Lower lobe of right lung (tissue), 2 donors: ENCODE measurements at regions not wholly inside any gene's neighbourhood (a gene's known extent, or its start where the extent isn't known, plus 50 kb on each side); places are given as distances from the start of the nearest gene placed in this dataset.

Source experiments
- ATAC-seq, 2 donors: fragments of 200-7000 bp; cut with Tn5 transposase; one replicate each; pipeline ENCODE4 v1.9.1; 2020 to 2022; ENCODE audit warnings: mild to moderate bottlenecking in 2 of 2, moderate library complexity in 2 of 2
- DNase-seq: peaks from one replicate; pipeline ENCODE4 v3.0.0-alpha.2; 2020
- H3K27ac ChIP-seq: fragments of 200-600 bp; one replicate; pipeline ENCODE4 v1.8.0; 2022
- H3K27me3 ChIP-seq: fragments of 200-600 bp; one replicate; pipeline ENCODE4 v1.8.0; 2022; ENCODE audit warnings: low read depth
- H3K36me3 ChIP-seq: fragments of 200-600 bp; one replicate; pipeline ENCODE4 v1.8.0; 2022; ENCODE audit warnings: mild to moderate bottlenecking
- H3K4me1 ChIP-seq: fragments of 200-600 bp; one replicate; pipeline ENCODE4 v1.8.0; 2022
- H3K4me3 ChIP-seq: fragments of 200-600 bp; one replicate; pipeline ENCODE4 v1.8.0; 2022; ENCODE audit warnings: mild to moderate bottlenecking
- H3K9me3 ChIP-seq: fragments of 200-600 bp; one replicate; pipeline ENCODE4 v1.8.0; 2022
- intact Hi-C: fragments of 100-400 bp; cut with DNase I; formaldehyde crosslinking; loops from one replicate; pipeline ENCODE4 v1.11.0; 2022
- TF ChIP-seq, protein P1 (sequence below): fragments of 200-600 bp; IDR thresholded peaks from one replicate; pipeline ENCODE4 v1.8.0; 2022; ENCODE audit warnings: antibody characterized with exemption, mild to moderate bottlenecking
- donor health status: DM: no; HTN: yes; CAD: no; lungs with severe emphysema.

DNA sequence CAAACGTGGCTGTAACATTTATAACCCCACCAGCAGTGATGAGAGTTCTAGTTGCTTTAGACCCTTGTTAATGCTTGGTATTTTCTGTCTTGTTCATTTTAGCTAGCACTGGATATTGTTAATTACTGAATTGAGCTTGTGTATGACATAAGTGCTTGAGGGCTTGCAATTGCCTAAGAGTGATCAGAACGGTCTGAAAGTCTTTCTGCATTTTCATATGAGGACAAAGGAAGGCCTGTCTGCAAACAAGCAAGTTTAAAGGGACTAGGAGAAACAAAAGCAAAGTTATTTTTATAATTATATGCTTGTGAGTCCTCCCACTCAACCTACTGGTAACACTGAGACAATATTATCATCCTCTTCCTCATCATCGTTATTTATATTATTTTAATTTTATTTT lies 305.5 kb upstream of the DUSP10 start:
- H3K4me3 ChIP-seq = no peak overlapping the region
- intact Hi-C loops = no loop called here
- H3K9me3 ChIP-seq = no peaks in the 10 kb centered on the region
- H3K4me1 ChIP-seq = no peaks in the 10 kb centered on the region
- H3K27me3 ChIP-seq = no peaks in the 10 kb centered on the region
- TF ChIP-seq, protein P1, sequence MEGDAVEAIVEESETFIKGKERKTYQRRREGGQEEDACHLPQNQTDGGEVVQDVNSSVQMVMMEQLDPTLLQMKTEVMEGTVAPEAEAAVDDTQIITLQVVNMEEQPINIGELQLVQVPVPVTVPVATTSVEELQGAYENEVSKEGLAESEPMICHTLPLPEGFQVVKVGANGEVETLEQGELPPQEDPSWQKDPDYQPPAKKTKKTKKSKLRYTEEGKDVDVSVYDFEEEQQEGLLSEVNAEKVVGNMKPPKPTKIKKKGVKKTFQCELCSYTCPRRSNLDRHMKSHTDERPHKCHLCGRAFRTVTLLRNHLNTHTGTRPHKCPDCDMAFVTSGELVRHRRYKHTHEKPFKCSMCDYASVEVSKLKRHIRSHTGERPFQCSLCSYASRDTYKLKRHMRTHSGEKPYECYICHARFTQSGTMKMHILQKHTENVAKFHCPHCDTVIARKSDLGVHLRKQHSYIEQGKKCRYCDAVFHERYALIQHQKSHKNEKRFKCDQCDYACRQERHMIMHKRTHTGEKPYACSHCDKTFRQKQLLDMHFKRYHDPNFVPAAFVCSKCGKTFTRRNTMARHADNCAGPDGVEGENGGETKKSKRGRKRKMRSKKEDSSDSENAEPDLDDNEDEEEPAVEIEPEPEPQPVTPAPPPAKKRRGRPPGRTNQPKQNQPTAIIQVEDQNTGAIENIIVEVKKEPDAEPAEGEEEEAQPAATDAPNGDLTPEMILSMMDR = no peak
- H3K36me3 ChIP-seq = no peaks in the 10 kb centered on the region
- DNase-seq = no peak
- no peak overlapping the region for H3K27ac ChIP-seq
- ATAC-seq = no peak

DNA sequence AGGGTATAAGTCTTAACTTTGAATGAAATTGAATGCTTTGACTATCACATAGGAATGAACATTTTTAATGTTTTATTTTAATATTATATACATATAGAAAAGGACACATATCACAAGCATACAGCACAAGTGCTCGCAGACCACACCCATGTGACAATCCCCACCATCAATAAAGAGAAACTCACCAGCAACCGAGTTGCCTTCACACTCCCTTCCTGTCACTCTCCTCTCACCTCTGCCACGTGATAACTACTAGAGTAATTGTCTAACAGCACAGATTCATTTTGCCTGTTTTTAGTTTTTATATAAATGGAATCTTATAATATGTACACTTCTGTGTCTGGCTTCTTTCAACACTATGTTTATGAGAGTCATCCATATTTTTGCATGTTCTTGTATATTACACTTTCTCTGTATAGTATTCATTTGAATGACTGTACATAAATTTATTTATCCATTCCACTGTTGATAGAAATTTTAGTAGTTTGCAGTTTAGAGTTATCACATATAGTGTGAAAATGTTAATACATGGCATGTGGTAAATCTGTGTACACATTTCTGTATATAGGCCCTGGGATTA lies 304.9 kb upstream of the DUSP10 start:
- no peak overlapping the region for H3K27ac ChIP-seq
- TF ChIP-seq, protein P1 = no peak
- no peaks in the 10 kb centered on the region for H3K36me3 ChIP-seq
- no peak for ATAC-seq
- no peak overlapping the region for H3K4me3 ChIP-seq
- H3K27me3 ChIP-seq = no peaks in the 10 kb centered on the region
- intact Hi-C loops = no loop called here
- H3K9me3 ChIP-seq = no peaks in the 10 kb centered on the region
- no peaks in the 10 kb centered on the region for H3K4me1 ChIP-seq
- no peak for DNase-seq

- DNase-seq = no peak
- no peaks in the 10 kb centered on the region for H3K36me3 ChIP-seq
- TF ChIP-seq, protein P1 = no peak
- no peak overlapping the region for H3K27ac ChIP-seq
- no peaks in the 10 kb centered on the region for H3K9me3 ChIP-seq
- no peaks in the 10 kb centered on the region for H3K4me1 ChIP-seq
- ATAC-seq = no peak
- H3K4me3 ChIP-seq = no peak overlapping the region
- H3K27me3 ChIP-seq = no peaks in the 10 kb centered on the region
- intact Hi-C loops = no loop called here
Observed at GRCh38 chr1:222045786-222046185, 303.9 kb upstream of the DUSP10 start.

DNA sequence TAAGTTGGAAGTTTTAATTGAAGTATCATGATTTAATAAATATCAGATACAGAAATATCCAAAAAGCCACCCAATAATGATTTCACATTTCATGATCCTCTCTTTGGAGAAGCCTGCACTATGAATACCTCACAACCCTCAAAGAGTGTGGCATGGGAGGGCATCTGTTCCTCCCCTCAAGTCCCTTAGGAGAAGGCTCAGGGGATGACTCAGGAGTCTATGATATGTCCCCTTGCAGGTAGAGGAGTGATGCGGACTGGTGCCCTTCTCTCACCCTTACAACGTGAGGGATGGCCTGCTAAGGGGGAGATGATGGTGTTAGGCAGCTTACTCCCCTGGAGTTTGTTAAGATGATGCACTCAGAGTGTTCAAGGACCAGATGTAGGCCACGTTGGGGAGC lies 303.3 kb upstream of the DUSP10 start:
- TF ChIP-seq, protein P1 = no peak
- no peaks in the 10 kb centered on the region for H3K9me3 ChIP-seq
- intact Hi-C loops = no loop called here
- no peaks in the 10 kb centered on the region for H3K36me3 ChIP-seq
- H3K4me1 ChIP-seq = no peaks in the 10 kb centered on the region
- no peak for ATAC-seq
- DNase-seq = no peak
- no peaks in the 10 kb centered on the region for H3K27me3 ChIP-seq
- no peak overlapping the region for H3K4me3 ChIP-seq
- no peak overlapping the region for H3K27ac ChIP-seq

DNA sequence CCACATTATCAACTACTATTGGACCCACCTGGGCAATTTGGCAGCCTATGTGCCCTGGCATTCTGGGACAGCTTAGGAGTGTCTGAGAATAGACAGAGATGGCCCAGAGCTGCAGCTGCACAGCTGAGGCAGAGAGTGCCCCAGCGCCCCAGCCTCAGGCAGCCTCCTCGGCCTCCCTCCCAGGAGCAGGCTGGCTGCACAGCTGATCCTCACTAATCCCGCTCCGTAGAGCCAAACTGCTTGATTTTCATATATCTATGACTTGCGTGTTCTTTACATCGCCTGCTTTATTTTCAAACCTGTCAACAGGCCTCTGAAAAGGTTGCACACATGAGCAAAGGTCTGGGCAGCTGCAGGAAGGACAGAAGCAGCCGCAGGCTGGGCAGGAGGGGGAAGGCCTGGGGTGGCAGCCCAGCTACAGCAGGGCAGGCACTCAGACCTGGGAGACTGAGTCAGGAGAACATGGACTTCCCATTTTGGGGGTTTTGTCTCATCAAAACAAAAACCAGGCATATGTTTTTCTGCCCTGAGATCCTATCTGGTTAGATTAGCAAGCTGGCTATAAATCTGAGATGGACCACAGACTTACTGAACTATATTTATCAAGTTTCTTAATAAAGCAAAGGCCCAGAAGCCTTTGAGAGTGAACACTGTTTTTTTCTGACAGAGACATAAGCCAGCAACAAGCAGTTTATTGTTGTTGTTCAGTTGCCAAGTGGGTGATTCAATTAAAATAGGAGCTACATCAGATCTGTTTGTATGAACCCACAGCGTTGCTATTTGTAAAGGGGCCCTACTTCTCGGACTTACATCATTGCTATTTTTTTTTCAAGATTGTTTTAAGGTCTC lies 301.8 kb upstream of the DUSP10 start:
- TF ChIP-seq, protein P1 = no peak
- Histone ChIP-seq H3K36me3 (no peaks in the 10 kb centered on the region), H3K27ac (no peak overlapping the region), H3K4me1 (no peaks in the 10 kb centered on the region), H3K27me3 (no peaks in the 10 kb centered on the region), H3K9me3 (no peaks in the 10 kb centered on the region), H3K4me3 (no peak overlapping the region)
- DNase-seq (no peak), ATAC-seq (no peak)
- intact Hi-C loops = no loop called here
